ENCODE measurements at regions not wholly inside any gene's neighbourhood (a gene's known extent, or its start where the extent isn't known, plus 50 kb on each side); places are given as distances from the start of the nearest gene placed in this dataset.
"Not testable (repeated sequence)": the region's sequence is repeated elsewhere in the genome, so short reads cannot be mapped to it uniquely, and the experiment has no call there.

DNA sequence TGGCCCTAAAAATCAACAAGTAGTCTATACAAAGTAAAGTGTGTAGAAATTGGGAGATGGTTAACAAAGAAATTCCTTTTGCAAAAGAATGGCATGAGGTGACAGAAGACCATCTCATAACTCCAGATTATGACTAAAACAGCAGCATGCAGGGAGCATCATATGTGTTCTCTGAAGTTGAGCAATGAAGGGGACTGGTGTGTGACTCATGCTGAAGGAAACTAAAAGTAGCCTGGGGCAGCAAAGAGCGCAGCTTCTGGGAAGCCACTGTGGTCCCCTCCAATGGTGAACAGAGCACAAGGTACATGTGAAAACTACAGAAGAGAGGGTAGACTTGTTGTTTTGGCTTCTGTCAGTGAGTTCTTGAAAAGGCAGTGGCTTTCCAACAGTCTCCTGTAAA is 133.4 kb downstream of the MACC1 start:
- peak; percentile 24 for DNase-seq

DNA sequence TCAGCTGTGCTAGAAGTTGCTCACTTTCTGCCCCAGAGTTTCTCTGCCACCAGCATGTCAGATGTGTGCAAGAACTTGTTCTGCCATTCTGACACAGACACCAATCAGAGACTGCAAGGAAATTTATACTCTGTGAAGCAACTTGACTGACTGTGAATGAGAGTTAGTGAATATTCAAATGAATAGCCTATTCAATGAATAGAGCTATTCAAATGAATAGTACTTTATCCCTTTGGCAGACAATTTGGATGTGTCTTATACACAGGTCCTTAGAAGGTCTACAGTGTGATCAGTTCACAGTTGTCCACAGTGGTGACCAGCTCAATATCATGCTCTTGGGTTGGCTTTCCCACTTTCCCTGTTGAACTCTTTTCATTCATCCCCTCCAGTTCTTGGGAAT is 138.1 kb downstream of the MACC1 start:
- no peak for DNase-seq

DNA sequence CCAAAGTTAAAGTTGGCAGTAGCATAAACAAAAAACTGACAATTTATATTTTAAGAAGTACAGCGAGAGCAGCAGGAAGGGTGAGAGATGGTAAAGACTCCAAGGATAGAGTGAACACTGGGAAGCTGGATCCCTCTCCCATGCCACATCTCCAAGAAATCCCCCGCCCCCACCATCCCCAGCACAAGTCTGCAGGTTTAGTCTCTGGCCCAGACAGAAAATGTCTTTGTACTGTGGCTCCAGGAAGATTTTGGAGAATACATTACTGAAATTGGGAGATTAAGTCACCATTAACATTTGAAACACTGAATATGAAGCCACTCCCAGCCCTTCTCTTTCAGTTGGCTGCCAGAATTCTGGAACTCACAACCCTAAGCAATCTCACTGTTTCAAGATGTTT is 140.3 kb downstream of the MACC1 start:
- DNase-seq = no peak

DNA sequence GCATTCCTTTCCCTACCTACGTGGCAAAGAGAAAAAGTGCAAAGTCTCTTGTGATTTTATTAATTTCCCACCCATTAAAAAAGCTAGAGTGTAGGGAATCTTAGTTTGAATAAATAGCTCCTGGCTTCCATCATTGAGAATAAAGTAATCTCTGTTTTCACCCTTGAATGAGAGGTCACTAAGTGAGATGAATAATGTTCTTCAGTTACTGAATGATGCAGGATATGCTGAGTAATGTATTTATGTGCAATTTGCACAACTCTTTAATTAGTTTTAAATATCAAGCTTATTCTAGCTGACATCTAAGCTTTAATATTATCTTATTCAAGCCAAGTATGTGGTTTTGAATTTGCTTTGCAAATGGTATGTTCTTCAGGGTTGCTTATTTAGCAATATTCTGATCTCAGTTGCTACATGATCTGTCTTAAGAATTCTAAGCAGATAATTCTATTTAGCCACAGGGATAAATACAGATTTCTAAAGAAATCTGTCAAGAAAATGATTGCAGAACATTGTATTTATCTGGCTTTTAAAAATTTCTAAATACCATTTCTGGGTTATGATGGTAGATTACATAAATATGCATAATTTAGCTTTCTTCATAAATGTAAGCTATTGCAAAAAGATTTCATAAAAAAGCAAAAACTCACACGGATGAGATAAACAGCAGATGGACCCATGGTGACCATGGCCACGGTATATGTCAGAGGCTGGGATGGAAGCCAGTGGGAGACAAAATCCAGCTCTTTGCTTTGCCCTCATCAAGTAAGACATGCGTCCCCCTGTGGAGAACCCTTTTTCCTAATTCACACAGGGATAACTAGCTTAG is 141.0 kb downstream of the MACC1 start:
- no peak for DNase-seq

DNA sequence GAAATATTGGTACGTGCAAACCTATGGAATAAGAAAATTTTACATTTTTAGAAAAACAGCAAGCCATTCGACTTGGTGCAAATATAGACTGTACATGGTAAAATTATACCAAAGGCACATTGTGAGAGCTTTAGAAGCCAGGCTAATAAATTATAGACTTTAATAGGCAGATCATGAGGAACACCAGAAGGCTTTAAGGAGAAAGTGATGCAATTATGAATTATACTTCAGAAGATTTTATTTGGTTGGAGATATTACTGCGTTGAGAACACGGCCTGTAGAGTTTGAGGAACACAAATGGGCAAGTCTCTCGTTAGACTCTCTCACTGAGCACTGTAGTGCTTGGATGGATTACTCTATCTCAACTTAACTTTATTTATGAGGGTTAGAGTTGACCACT is 141.7 kb downstream of the MACC1 start:
- DNase-seq = no peak

DNA sequence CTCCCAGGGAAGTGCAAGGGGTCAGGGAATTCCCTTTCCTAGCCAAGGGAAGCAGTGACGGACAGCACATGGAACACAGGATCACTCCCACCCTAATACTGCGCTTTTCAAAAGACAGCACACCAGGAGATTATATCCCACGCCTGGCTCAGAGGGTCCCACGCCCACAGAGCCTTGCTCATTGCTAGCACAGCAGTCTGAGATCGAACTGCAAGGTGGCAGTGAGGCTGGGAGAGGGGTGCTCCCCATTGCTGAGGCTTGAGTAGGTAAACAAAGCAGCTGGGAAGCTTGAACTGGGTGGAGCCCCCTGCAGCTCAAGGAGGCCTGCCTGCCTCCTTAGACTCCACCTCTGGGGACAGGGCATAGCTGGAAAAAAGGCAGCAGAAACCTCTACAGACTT is 149.2 kb downstream of the MACC1 start:
- DNase-seq = not testable (repeated sequence)

DNA sequence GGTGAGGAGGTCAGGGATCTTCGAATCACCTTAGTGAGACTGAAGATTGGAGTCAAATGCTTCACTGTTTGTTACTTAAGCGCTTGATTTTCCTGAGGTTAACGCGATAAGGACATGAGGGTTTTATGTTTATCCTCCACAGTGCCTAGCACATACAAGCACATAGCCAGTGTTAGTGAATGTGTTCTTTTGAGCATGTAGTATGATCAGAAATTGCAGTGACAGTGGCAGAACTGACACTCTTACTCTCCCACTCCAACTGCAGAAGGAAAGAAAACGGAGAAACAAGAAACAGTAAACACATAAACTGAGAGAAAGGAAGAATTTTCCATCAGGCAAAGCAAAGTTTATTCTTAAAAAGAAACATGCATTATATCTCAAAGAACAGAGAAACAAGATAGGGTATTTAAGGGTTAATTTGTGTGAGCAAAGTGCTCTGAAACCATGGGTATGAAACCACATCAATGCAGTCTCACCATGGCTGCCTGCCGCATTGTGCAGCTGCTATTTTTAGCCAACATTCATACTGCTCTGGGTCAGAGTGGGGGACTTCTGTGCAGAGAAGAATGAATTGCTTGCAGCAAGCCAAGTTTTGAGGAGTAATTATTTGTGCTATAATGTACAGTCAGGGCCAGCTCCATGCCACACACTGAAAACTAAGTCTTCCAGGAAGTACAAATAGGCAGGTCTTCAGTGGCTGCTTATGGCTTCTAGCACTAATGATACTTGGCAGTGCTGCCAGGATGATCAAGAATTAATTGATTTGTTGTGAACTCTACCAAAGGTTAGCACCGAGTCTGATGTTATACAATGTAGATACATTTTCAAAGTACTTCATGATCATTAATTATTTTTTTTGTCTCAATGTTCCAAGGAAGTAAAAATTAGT is 152.0 kb downstream of the MACC1 start:
- no peak for DNase-seq

DNA sequence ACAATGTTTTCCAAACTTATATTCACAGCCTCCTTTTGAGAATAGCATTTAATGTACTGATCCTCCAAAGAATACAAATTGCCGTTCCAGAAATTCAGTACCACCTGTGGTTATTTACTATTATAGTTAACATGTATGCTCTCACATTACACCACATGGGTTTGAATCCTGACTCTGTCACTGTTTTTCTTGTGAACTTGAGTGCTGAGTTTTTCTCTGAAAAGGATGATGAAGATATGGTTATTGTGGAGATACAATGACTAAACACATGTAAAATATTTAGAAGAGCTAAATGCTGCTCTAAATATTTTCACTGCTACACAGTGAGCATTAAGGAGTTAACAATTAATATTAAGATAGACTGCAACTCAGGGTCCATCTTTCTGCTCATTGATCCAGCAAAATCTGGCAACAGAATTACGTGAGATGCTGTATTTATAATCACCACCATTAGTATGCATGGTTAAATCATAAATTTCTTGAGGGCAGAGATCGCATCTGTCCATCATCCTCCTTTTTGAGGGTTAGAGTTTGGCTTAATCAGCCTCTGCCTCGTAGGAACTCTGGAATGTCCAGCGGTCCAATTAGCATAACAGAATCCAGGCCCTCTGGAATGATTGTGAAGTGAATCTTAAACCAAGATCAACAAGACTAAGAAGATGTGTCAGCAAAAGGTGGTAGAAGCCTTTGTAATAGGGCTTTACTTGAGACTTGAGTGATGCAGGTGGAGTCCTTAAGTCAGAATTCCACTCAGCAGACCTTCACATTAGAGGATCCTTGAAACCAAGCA is 152.8 kb downstream of the MACC1 start:
- DNase-seq = no peak

DNA sequence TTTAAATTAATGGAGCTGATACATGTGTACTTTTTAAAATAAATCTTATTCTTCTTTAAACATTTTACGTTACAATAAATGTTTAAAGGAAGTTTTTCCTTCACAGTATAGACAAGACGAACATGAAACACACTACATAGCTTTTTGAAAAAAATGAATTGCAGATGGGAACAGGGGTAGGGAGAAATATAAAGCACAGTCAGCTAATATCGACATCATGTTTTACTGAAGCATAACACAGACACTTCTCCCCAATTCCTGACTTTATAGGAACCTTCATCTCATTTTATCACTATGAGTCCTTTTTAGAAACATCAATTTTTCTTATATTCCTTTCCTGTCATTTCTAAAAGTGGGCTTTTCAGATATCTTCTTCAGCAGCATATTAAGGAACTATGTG is 153.5 kb downstream of the MACC1 start:
- DNase-seq = no peak

DNA sequence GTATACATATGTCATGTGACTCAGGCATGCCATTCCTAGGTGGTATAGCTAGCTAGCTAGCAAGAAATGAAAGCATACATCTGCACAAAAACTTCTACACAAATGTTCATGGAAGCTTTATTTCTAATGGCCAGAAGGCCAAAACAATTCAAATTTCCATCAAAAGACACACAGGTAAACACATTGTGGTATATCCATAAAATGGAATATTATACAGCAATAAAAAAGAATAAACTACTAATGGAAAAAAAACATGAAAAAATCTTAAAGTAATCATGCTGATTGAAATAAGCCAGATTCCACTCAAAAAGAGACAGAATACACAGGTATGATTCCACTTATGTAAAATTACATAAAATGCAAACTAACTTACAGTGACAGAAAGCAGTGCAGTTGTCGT is 154.3 kb downstream of the MACC1 start:
- DNase-seq = no peak

DNA sequence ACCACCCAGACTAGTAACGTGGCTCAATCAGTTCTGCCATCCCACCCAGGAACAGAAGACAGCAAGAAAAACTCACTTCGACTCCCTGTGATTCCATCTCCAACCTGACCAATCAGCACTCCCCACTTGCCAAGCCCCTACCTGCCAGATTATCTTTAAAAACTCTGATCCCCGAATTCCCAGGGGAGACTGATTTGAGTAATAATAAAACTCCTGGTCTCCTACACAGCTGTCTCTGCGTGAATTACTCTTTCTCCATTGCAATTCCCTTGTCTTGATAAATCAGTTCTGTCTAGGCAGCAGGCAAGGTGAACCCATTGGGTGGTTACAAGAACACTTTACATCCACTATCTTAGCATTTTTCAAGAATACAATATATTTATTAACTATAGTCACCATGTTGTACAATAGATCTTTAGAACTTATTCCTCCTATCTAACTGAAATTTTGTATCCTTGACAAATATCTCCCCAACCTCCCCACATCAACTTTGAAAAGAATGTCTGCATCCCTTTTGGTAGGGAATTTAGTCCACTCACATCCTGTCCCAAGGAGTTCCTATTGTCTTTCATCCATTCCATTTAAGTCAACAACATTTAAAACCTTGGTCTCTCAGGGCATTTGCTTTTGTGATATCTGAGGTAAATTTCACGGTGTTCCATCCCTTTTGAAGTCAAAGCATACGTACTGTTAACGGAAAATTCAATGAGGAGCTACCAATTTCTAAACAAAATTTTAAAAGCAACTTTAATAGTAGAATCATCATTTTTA is 163.7 kb downstream of the MACC1 start:
- no peak for DNase-seq

DNA sequence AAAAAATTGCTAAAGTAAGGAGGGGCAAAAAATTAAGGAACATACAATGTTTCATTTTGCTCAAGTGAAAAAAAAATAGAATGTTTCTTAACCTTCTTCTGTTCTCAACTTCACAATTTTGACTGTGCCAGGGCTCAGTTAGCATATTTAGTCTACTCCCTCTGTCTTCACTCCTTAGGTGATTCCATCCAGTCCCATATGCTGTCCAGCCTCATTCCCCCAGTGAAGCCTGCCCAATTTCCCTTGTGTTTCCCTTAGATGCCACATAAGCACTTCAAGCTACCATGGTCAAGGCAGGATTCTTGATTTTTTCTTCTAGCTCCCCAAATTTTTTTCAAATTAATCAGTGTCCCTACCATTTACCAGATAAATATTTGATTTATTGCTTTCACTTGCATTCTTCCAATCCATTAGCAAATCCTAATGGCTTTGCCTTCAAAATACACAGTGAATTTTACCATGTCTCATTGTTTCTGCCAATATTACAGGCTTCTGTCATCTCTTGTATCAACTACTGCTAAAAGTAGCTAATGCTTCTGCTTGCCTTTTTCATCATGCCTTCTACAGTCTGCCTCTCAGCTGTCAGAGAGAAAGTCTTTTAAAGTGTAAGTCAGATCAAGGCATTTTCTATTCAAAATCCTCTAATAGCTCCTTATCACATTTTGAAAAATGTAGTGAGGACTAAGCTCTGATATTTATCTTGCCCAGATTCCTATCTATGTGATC is 166.8 kb downstream of the MACC1 start:
- DNase-seq = no peak

DNA sequence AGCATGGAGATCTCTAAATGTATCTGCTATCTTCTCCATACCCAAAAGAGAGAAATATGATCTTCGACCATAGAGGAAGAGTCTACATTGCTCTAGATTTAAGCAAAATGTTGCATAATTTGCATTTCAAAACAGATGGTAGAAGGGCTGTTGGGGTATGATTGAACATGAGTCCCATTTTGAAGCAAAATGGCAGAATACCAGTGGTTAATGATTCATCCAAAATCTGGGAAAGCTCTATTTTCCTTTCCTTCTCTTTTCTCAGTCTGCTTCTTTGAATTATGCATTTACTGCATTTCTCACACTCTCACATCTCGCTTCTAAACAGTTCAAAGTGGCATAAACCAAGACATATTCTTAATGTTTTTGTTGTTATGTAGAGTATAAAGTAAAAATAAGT is 178.5 kb downstream of the MACC1 start:
- DNase-seq = no peak

DNA sequence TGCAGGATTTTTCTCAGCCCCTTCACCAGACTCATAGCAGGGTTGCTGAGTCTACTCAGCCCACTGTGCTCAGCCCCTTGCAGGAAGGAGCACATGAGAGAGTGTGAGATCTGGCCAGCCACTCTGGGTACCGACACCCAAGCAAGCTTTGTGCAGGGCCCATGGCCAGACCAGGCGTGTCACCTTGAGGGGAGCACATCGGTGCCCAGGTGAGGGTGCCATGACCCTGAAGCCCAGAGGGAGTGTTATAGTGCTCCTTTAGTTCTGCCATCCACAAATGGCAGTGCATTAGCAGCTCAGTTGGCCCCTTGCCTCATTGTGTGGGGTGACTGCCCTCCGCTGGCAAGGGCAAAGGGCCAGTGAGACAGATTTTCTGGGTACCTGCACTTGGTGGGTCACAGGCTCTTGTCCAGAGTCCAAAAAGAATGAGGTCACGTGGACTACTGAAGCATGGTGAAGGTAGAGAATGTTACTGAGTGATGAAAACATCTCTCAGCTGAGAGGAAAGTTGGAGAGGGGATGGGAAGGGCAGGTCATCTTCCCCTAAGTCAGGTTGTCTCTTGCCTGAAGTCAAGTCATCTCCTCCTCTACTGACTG is 181.8 kb downstream of the MACC1 start:
- DNase-seq = no peak

DNA sequence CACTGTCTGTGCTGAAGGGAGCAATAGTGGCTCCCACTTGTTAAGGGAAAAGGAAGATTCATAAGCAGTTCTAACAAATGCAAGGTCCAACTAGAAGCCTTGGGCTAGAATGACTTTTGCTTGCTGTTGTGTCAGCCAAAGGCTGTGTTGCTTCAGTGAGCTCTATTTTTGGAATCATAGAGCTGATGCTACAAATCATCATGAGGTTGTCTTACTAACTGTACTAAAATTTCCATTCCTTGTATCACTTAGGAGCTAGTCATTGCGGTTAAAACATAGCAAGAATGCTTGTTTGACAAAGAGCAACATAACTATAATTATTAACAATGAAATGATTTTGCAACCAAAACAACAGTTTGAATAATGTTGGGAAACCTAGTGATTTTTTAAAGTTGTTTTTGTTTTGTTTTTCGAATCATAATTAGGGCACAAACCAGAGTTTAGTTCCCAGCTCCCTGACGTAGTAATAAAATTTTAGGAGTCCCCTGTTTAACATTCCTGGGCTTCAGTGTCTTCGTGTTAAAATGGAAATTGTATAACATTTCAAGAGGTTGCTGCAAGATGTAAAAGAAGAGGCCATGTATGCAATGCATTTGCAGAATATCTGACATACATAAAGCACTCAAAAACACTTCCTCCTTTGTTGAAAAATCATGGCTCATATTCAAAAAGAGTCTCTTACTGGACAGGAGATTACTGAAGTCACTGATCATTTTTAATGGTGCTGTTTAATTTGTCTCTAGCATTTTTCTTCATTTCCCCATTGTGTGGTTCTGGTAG is 183.4 kb downstream of the MACC1 start:
- DNase-seq = no peak

DNA sequence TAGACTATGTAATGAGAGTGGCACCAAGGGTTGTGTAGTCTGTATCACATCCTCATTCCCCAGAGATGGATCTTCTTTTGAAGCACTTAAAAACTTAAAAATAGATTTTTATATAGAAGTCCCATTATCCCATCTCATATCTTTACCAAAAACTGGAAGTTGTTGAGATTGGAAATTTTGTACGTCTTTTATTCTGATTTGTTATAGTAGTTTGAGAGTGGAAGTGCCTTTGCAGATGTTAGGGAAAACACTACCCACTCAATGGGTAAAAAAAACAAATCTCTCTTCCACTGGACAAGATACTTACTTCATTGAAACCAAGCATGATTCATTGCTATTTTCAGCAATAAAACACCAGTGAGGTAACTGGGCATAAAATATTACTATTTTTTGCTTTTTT is 184.4 kb downstream of the MACC1 start:
- no peak for DNase-seq

DNA sequence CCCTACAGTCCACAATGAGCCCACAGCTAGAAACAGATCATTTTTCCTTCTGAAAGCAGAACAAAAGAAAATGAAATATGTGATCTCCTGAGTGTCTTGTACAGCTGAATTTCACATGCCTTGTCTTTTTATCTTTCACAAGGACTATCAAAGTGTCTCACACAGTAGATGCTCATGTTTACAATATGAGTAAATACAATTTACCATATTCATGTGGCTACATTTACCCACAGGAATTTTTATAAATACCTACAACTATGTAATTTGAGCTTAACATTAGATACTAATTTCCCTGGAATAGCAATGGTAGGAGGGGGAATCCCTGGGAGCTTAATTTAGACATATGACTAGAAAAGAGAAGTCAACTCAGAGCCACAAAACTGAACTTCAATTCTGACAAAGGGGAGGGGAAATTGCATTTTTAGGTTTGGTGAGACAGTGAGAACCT is 186.2 kb downstream of the MACC1 start:
- no peak for DNase-seq

DNA sequence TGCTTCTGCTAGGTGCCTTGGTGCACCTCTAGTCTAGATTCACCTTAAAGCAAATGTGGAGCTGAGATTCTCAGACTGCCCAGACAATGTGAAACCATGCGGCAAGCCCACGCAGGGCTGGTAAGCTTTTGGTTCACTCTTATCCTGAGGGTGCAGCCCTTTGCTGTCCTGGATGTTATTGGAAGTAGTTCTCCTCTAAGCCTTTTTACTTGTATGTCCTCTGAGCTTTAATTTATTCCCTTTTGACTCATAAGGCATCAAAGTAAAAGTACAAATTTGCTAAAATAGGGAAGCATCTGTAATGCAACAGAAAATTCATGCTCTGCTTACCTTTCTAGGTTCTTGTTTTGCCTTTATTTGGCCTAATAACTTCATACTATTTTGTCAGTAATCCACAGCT is 186.8 kb downstream of the MACC1 start:
- DNase-seq = no peak

DNA sequence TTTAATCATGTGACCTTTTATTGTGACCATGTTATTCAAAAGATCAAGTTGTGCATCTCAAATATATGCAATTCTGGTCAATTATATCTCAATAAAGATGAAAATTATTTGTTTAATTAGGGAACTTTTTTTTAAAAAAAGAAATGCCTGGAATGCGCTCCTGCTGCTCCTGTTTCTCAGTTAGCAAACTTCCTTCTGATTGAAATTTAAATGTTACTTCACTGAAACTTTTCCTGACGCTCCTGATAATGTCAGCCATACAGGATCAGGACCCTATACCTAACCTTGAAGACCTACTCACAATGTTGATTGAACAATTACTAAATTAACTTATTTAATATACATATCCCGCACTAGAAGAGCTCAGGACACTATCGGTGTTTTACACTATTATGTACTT is 190.4 kb downstream of the MACC1 start:
- DNase-seq = no peak

DNA sequence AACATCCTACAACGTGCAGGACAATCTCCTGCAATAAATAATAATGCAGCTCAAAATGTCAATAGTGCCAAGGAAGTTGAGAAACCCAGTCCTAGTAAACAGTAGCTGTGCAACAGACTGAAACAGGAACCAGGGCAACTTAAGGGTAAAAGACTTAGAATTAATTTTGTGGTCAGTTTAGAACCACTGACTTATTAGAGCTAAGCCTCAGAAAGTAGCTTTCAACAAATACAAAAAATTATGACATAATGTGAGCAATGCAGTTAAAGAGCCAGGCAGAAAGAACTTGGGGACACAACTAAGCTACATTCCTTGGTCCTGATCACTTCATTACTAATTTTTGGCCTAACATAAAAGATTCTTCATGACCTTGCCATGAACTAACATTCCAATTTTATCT is 195.4 kb downstream of the MACC1 start:
- no peak for DNase-seq

DNA sequence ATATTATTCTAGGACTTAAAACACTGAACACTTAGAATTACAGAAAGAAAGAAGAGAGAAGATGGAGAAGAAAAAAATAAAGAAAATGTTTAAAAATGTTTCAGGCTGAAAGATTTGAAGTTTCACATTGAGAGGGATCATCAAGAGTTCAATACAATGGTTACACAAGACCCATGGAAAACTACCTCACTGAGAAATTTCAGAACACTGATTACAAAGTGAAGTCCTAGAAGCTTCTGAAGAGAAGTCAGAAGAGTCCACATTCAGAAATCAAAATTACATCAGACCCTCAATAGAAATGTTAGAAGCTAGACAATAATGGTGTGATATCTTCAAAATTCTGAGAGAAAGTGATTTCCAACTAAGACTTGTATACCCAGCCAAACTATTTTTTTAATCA is 196.1 kb downstream of the MACC1 start:
- DNase-seq = no peak
